WTC11 (cell line): ENCODE measurements at regions not wholly inside any gene's neighbourhood (a gene's known extent, or its start where the extent isn't known, plus 50 kb on each side); places are given as distances from the start of the nearest gene placed in this dataset.

ENCODE experiments used
- EMX1 ChIP-seq: fragments of 250-450 bp; sonication (Bioruptor Pico); IDR thresholded peaks from 2 replicates; pipeline ENCODE4 v1.8.0; 2021; ENCODE audit warnings: mild to moderate bottlenecking
- FOXJ3 ChIP-seq: sonication (generic); formaldehyde crosslinking; IDR thresholded peaks from 2 replicates; pipeline ENCODE4 v1.9.0; 2021; ENCODE audit warnings: missing genetic modification reagents, mild to moderate bottlenecking, borderline replicate concordance
- MYBL2 ChIP-seq: sonication (generic); formaldehyde crosslinking; IDR thresholded peaks from 2 replicates; pipeline ENCODE4 v1.8.1; 2023; ENCODE audit warnings: mild to moderate bottlenecking, moderate library complexity, missing genetic modification reagents
- RELA ChIP-seq: sonication (generic); formaldehyde crosslinking; IDR thresholded peaks from 2 replicates; pipeline ENCODE4 v1.8.1; 2022; ENCODE audit warnings: missing genetic modification reagents, mild to moderate bottlenecking, borderline replicate concordance
- TEAD4 ChIP-seq: sonication (generic); formaldehyde crosslinking; IDR thresholded peaks from 2 replicates; pipeline ENCODE4 v1.8.0; 2022; ENCODE audit warnings: mild to moderate bottlenecking, missing genetic modification reagents
- ZNF317 ChIP-seq: sonication (generic); formaldehyde crosslinking; IDR thresholded peaks from 2 replicates; pipeline ENCODE4 v1.8.1; 2023; ENCODE audit warnings: low read depth, mild to moderate bottlenecking, moderate library complexity, missing genetic modification reagents, borderline replicate concordance
- TF ChIP-seq, protein P1 (sequence below): sonication (generic); formaldehyde crosslinking; IDR thresholded peaks from 2 replicates; pipeline ENCODE4 v1.8.0; 2022; ENCODE audit warnings: missing genetic modification reagents
- TF ChIP-seq, protein P2 (sequence below): fragments of 250-450 bp; sonication (Bioruptor Pico); IDR thresholded peaks from 2 replicates; pipeline ENCODE4 v2.1.2; 2022; ENCODE audit warnings: mild to moderate bottlenecking, moderate library complexity
- TF ChIP-seq, protein P3 (sequence below): sonication (generic); formaldehyde crosslinking; conservative IDR thresholded peaks from 2 replicates; pipeline ENCODE4 v1.8.1; 2022; ENCODE audit warnings: mild to moderate bottlenecking, missing genetic modification reagents
- TF ChIP-seq, protein P4 (sequence below): fragments of 200-600 bp; IDR thresholded peaks from 2 replicates; pipeline ENCODE4 v1.8.0; 2022; ENCODE audit warnings: antibody characterized with exemption
- TF ChIP-seq, protein P5 (sequence below): sonication (generic); formaldehyde crosslinking; IDR thresholded peaks from 2 replicates; pipeline ENCODE4 v1.8.1; 2023; ENCODE audit warnings: mild to moderate bottlenecking, missing genetic modification reagents

DNA sequence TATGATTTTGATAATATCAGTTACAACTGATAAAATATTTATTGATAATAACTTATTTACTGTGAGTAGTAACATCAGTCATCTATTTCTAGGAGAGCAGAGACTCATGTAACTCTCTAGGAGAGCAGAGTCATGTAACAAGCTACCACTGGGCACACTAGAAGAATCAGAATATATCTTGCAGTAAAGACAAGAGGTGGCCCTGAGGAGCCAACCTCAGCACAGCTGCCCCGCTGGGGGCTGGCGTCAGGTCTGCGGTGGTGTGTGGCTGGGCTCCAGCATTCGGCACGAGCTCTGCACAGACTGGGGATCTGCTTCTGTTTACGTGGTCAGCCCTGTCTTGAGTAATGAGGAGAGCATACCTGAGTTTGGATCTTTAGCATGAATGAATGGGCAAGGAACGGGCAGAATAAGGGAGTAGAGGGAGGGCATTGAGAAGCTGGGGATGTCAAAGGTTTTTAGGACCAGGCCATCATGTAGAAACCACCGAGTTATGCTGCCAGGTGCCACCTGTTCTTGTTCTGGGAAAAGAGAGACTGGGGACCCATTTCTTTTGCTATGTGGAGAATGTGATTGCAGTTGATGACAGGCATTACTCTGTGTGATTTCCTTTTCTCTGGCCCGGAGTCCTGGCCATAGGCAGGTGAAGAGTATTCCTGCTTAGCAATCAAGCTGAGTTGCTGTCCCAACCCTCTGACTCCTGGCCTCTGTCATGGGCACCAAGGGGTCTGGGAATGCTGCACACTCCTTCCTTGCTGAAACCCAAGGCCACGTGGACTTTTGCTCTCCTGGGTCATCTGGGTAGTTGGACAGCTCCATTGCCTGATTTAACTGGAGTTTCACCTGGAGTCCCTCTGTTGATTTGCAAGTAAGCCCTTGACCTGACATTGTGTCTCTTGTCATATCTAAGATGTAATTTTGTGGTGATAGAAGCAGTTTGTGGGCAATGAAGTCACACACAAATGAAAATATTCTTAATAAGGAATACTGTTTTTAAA is 50.9 kb upstream of the HEPHL1 start (continued):
- TF ChIP-seq FOXJ3 (CRISPR knock-in tag), result no peak
- no peak for TF ChIP-seq ZNF317 (CRISPR knock-in tag)
- TF ChIP-seq, protein P1, sequence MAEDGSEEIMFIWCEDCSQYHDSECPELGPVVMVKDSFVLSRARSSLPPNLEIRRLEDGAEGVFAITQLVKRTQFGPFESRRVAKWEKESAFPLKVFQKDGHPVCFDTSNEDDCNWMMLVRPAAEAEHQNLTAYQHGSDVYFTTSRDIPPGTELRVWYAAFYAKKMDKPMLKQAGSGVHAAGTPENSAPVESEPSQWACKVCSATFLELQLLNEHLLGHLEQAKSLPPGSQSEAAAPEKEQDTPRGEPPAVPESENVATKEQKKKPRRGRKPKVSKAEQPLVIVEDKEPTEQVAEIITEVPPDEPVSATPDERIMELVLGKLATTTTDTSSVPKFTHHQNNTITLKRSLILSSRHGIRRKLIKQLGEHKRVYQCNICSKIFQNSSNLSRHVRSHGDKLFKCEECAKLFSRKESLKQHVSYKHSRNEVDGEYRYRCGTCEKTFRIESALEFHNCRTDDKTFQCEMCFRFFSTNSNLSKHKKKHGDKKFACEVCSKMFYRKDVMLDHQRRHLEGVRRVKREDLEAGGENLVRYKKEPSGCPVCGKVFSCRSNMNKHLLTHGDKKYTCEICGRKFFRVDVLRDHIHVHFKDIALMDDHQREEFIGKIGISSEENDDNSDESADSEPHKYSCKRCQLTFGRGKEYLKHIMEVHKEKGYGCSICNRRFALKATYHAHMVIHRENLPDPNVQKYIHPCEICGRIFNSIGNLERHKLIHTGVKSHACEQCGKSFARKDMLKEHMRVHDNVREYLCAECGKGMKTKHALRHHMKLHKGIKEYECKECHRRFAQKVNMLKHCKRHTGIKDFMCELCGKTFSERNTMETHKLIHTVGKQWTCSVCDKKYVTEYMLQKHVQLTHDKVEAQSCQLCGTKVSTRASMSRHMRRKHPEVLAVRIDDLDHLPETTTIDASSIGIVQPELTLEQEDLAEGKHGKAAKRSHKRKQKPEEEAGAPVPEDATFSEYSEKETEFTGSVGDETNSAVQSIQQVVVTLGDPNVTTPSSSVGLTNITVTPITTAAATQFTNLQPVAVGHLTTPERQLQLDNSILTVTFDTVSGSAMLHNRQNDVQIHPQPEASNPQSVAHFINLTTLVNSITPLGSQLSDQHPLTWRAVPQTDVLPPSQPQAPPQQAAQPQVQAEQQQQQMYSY, result no peak
- no peak for TF ChIP-seq RELA (CRISPR knock-in tag)
- TF ChIP-seq, protein P2, sequence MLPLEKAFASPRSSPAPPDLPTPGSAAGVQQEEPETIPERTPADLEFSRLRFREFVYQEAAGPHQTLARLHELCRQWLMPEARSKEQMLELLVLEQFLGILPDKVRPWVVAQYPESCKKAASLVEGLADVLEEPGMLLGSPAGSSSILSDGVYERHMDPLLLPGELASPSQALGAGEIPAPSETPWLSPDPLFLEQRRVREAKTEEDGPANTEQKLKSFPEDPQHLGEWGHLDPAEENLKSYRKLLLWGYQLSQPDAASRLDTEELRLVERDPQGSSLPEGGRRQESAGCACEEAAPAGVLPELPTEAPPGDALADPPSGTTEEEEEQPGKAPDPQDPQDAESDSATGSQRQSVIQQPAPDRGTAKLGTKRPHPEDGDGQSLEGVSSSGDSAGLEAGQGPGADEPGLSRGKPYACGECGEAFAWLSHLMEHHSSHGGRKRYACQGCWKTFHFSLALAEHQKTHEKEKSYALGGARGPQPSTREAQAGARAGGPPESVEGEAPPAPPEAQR (CRISPR knock-in tag), result no peak
- no peak for TF ChIP-seq MYBL2 (CRISPR knock-in tag)
- TF ChIP-seq, protein P3, sequence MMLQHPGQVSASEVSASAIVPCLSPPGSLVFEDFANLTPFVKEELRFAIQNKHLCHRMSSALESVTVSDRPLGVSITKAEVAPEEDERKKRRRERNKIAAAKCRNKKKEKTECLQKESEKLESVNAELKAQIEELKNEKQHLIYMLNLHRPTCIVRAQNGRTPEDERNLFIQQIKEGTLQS (CRISPR knock-in tag), result no peak
- TF ChIP-seq, protein P4, sequence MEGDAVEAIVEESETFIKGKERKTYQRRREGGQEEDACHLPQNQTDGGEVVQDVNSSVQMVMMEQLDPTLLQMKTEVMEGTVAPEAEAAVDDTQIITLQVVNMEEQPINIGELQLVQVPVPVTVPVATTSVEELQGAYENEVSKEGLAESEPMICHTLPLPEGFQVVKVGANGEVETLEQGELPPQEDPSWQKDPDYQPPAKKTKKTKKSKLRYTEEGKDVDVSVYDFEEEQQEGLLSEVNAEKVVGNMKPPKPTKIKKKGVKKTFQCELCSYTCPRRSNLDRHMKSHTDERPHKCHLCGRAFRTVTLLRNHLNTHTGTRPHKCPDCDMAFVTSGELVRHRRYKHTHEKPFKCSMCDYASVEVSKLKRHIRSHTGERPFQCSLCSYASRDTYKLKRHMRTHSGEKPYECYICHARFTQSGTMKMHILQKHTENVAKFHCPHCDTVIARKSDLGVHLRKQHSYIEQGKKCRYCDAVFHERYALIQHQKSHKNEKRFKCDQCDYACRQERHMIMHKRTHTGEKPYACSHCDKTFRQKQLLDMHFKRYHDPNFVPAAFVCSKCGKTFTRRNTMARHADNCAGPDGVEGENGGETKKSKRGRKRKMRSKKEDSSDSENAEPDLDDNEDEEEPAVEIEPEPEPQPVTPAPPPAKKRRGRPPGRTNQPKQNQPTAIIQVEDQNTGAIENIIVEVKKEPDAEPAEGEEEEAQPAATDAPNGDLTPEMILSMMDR, result no peak
- TF ChIP-seq EMX1 (CRISPR knock-in tag), result no peak
- TF ChIP-seq, protein P5, sequence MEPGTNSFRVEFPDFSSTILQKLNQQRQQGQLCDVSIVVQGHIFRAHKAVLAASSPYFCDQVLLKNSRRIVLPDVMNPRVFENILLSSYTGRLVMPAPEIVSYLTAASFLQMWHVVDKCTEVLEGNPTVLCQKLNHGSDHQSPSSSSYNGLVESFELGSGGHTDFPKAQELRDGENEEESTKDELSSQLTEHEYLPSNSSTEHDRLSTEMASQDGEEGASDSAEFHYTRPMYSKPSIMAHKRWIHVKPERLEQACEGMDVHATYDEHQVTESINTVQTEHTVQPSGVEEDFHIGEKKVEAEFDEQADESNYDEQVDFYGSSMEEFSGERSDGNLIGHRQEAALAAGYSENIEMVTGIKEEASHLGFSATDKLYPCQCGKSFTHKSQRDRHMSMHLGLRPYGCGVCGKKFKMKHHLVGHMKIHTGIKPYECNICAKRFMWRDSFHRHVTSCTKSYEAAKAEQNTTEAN (CRISPR knock-in tag), result no peak
- TF ChIP-seq TEAD4 (CRISPR knock-in tag), result no peak
